ENCODE measurements at regions not wholly inside any gene's neighbourhood (a gene's known extent, or its start where the extent isn't known, plus 50 kb on each side); places are given as distances from the start of the nearest gene placed in this dataset.

- TF ChIP-seq CTCF (IDR thresholded peaks at IDR 0.05; ENCODE audit: insufficient read depth, low read length, poor library complexity, severe bottlenecking) = no peak
- no peak for DNase-seq (ENCODE audit: extremely low read depth, insufficient read length)
- no peak overlapping the region for H3K4me3 ChIP-seq (replicated peaks; ENCODE audit: low read depth, low read length)
- H3K36me3 ChIP-seq (ENCODE audit: control insufficient read depth, insufficient read depth, low read length) = no peaks in the 10 kb centered on the region
- H3K27me3 ChIP-seq (replicated peaks; ENCODE audit: control insufficient read depth, insufficient read depth, low read length) = no peaks in the 10 kb centered on the region
Observed at GRCh38 chr4:123255971-123256370, 140.6 kb upstream of the SPRY1 start.

GRCh38 chr4:123256901-123257300 is 139.7 kb upstream of the SPRY1 start:
- no peak for DNase-seq (ENCODE audit: extremely low read depth, insufficient read length)
- H3K36me3 ChIP-seq (ENCODE audit: control insufficient read depth, insufficient read depth, low read length) = no peaks in the 10 kb centered on the region
- H3K27me3 ChIP-seq (replicated peaks; ENCODE audit: control insufficient read depth, insufficient read depth, low read length) = no peaks in the 10 kb centered on the region
- H3K4me3 ChIP-seq (replicated peaks; ENCODE audit: low read depth, low read length) = no peak overlapping the region
- no peak for TF ChIP-seq CTCF (IDR thresholded peaks at IDR 0.05; ENCODE audit: insufficient read depth, low read length, poor library complexity, severe bottlenecking)

- no peak for TF ChIP-seq CTCF (IDR thresholded peaks at IDR 0.05; ENCODE audit: insufficient read depth, low read length, poor library complexity, severe bottlenecking)
- no peaks in the 10 kb centered on the region for H3K36me3 ChIP-seq (ENCODE audit: control insufficient read depth, insufficient read depth, low read length)
Observed at GRCh38 chr4:123257591-123257990, 139.0 kb upstream of the SPRY1 start.

GRCh38 chr4:123259676-123260646 is 136.6 kb upstream of the SPRY1 start:
- DNase-seq (ENCODE audit: extremely low read depth, insufficient read length) = no peak
- TF ChIP-seq CTCF (IDR thresholded peaks at IDR 0.05; ENCODE audit: insufficient read depth, low read length, poor library complexity, severe bottlenecking) = no peak

More at GRCh38 chr4:123257591-123257990, 139.0 kb upstream of the SPRY1 start:
- DNase-seq (ENCODE audit: extremely low read depth, insufficient read length) = no peak
- Histone ChIP-seq H3K27me3 (replicated peaks; ENCODE audit: control insufficient read depth, insufficient read depth, low read length) (no peaks in the 10 kb centered on the region), H3K4me3 (replicated peaks; ENCODE audit: low read depth, low read length) (no peak overlapping the region)

GRCh38 chr4:123260653-123261052 is 135.9 kb upstream of the SPRY1 start:
- no peak for DNase-seq (ENCODE audit: extremely low read depth, insufficient read length)
- Histone ChIP-seq H3K4me3 (replicated peaks; ENCODE audit: low read depth, low read length) (no peak overlapping the region), H3K27me3 (replicated peaks; ENCODE audit: control insufficient read depth, insufficient read depth, low read length) (no peaks in the 10 kb centered on the region), H3K36me3 (ENCODE audit: control insufficient read depth, insufficient read depth, low read length) (no peaks in the 10 kb centered on the region)
- TF ChIP-seq CTCF (IDR thresholded peaks at IDR 0.05; ENCODE audit: insufficient read depth, low read length, poor library complexity, severe bottlenecking) = no peak

More at GRCh38 chr4:123259676-123260646, 136.6 kb upstream of the SPRY1 start:
- H3K36me3 ChIP-seq (ENCODE audit: control insufficient read depth, insufficient read depth, low read length) = no peaks in the 10 kb centered on the region
- no peaks in the 10 kb centered on the region for H3K27me3 ChIP-seq (replicated peaks; ENCODE audit: control insufficient read depth, insufficient read depth, low read length)
- no peak overlapping the region for H3K4me3 ChIP-seq (replicated peaks; ENCODE audit: low read depth, low read length)
